NCI-H2196 treated with DMSO at 0.1 percent for 48 hours (cell line): ENCODE measurements at regions not wholly inside any gene's neighbourhood (a gene's known extent, or its start where the extent isn't known, plus 50 kb on each side); places are given as distances from the start of the nearest gene placed in this dataset.

Experiments used
- DNase-seq: peaks from one replicate; lab custom pipeline; 2025; ENCODE audit not compliant: unreplicated experiment; lab: John Stamatoyannopoulos, UW

DNA sequence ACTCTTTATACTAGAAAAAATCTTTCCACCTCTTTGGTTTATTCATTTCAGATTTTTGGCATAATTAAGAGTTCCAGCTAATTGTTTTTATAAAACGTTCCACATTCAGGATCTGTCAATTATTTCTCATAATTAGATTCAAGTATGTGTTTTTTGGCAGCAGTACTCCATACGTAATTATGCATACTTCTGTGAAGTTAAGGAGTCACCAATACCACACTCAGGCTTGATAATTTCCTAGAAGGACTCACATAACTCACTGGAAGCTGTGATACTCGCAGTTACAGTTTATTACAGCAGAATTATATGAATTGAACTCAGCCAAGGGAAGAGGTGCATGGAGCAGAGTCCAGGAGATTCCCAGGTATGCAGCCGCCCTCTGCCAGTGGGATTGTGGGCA is 290.5 kb upstream of the AKR1E2 start:
- no peak for DNase-seq

DNA sequence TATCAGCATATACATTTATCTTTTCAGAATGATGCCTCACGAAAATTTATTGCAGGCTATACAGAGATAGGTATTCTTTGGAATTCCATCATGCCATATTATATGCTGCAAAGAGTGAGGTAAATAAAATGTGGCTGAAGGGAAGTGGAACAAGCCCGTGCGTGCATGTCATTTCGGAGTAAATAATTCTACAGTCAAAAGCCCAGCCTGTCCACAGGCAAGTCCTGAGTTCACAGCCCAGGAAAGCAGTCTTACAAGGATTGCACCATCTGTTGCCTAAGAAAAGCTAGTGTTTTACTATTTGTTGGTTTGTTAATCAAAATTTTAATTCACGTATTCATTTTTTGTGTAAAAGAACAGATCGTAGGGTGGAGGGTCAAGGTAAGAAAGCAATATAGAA is 292.4 kb upstream of the AKR1E2 start:
- DNase-seq = no peak

DNA sequence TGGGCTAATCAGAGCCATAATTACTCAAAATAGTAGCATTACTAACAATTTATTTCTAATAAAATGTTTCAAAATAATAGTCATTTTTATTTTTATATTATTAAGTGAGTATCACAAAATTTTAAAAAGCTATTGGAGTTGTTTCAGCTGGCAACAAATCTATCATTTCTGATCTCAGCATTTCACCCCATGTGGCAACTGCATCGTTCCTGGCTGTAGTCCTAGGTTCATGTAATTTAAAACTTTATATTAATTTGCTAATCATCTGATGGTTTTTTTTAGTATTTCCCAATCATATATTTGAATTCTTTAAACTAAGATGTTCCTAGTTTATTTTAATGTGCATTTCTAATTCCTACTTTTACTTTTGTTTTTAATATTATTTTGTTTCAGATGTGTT is 293.0 kb upstream of the AKR1E2 start:
- no peak for DNase-seq

DNA sequence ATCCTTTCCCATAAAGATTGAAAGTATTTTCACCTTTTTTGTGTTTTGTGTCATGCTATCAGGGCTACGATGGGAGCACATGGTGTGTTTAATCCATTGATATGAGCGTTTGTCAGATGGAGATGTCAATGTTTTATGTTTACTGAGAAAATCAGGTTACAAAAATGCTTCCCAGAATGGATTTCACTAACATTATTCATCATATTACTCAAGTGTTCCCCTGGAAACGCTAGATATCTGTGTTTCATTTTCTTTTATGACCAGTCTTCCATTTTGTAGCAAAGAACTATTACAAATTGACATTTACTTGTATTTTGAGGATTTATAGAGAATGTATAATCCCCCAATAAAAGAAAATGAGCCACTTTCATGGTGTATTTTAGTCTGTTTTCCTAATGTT is 293.5 kb upstream of the AKR1E2 start:
- no peak for DNase-seq

DNA sequence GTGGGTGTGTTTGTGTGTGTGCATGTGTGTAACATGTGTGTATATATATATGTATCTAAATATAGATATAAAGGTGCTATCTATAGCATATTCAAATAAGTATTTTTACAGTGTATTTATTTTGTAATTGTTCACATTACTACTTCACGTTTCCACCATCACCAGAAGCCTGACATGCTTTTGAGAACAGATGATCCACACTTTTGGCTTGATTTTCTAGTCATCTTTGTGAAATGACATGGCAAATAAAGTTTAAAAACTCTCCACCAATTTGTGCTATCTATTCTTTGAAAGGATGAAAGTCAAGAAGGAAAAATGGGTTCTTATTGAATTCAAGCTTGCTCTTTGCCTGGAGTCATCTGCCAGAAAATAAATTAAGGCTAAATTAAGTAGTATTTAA is 294.0 kb upstream of the AKR1E2 start:
- DNase-seq = no peak

DNA sequence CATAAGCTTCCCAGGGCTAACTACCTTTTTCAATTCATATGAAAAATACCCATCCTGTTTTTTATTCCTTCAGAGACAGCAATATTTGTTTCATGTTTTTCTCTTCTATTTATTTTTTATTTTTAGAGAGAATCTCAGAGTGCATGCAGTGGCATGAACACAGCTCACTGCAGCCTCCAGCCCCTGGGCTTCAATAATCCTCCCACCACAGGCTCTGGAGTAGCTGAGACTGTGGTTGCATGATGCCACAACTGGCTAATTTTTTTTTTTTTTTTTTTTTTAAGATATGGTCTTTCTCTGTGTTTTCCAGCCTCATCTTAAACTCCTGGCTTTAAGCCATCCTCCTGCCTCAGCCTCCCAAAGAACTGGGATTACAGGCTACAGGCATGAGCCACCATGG is 296.7 kb upstream of the AKR1E2 start:
- no peak for DNase-seq

DNA sequence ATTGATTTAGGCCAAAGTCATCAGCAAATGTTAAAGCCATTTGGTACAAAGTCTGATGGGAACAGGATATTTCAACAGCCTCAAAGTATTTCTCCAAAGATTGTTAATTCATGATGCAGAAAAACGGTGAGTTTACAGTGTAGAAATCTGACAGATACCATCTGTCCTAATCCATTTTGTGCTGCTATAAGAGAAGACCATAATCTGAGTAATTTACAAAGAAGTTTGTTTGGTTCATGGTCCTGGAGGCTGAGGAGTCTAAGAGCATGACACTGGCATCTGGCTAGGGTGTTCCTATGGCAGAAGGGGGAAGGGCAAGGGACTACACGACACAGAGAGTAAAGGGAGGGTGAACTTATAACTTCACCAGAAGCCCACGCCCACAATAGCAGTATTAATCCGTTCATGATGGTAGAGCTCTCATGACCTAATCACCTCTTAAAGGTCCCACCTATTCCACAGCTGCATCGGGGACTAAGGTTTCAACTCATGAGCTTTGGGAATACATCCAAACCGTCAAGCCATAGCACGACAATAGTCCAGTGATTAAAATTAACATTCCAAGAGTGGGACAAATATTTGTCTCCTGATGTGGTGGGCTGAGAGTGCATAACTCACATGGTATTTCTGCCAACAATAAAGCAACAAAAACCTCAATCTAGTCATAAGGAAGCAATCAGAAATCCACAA is 298.6 kb upstream of the AKR1E2 start:
- DNase-seq = no peak

DNA sequence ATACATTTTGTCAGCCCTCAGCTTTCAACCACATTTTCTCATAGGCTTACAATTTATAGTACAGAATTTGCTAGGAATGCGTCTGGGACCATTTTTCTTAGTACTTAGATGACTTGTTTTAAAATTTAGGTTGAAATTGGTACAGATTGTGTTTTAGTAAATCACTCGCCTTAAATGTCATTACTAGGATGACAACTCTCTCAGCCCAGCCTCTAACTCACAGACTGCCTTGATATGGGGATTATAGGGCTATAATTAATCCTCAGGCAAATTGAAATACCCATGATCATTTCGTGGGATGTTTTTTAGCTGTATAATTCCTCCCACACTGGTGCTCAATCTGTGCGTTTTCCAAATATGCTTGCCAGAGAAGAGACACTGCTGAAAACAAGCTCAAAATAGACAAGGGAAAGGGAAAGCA is 299.7 kb upstream of the AKR1E2 start:
- no peak for DNase-seq

DNA sequence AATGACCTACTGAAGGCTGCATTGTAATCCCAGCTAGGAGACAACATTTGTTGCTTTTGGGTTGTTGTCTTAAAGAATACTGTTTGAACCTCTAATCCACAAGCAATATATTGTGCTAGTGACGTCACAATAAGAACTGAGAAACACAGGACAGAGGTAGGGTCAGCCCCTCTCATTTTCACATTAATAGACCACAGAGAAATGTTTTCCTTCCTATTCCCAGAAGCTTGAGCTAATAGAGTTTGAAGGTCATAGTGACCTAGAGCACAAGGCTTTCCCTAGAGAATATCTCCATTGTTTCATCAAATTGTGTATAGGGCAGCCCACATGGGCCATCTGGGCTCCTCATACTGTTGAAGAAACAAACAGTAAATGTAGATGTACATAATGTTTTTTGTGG is 300.9 kb upstream of the AKR1E2 start:
- no peak for DNase-seq

DNA sequence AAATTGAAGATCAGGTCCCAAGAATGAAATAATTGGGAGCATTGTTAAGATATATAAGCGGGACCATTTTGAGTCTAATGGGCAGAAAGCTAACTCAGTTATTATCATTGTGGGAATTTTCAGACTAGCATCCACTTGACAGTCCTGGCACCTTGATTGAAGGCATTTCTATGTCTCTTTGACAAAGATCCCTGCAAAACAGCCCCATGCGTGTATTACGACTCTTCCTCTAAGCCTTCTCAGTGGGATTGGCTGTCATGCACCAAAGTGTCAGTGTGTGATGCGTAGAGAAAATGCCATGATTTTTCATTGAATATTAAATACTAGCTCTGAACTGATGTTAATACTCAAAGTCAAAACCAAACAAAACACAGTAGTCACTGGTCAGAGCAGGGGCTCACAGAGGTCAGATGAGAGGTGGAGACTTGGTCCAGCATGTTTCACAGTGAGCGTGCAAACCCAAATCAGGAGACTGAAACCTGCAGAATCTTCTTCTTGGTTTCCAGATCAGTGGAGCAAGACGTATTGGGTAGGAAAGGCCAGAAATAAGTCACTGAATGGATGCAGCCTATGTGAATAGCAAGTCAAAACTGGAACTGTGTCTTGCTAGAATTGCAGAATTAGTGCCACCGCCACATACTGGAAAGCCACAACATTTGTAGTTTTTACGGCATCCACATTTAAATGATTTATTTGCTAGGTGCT is 303.6 kb upstream of the AKR1E2 start:
- no peak for DNase-seq

DNA sequence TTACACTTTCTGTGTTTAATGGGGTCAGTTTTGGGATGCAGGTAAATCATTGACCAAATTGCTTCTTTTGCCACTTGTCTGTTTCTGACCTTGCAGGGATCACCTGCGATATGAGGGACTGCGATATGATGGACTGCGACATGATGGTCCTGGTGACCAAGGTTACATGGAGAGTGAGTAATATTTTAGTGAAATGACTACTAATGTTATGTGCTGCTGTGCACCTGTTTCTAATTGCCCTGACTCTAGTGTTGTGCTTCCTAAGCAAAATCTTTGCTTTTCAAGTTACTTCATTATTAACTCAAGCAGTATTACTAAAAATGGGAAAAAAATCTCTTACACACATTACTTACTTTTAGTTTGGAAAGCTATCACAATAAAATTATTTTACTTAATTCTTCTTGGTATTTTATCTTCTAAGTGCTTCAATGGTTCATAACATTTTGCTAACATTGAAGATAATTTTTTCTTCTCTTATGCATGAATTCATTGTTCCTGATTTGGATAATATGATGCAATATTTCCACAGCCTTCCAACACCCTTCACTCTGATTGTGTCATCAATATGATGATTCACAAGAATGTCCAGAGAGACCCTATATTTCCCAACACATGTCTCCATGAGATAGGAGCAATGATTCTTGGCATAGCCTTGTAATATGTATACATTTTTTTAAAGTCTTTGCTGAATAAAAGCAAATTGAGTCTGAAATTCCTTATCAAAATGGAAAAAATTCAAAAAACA is 306.2 kb upstream of the AKR1E2 start:
- DNase-seq = no peak

DNA sequence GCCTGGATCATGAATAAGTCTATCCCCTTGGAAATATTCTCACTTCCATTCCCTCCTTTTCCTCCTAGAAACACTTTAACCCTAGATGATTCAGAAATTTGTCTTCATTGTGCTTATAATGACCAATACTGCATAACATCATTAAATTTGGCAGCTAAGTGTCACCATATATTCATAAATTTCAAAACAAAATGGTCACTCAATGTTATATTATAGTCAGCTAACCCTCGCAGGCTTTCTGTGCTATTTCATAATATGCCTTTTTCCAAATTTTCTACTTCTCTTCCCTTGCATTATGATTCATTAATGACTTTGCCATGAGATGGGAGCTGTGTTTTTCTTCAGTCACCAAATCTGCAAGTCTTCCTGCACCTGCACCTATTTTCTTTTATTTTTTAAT is 308.3 kb upstream of the AKR1E2 start:
- DNase-seq = no peak

DNA sequence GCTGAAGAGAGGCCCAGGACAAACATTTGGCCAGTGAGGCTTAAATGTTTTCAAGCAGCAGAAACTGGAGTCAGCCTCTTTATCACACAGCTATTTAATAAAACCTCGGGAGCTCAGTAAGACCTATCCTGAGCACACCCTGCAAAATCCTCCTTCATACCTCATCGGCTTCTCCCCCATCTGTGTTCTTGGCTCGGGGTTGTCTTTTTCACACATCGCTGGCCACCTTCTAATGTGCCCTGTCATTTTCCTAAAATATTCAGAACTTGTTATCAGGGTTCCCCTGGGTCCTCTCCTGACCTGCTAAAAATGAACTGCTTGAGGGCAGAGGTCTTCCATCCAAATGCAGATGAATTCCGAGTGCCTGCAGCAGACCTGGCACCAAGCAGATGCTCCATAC is 310.3 kb upstream of the AKR1E2 start:
- no peak for DNase-seq

DNA sequence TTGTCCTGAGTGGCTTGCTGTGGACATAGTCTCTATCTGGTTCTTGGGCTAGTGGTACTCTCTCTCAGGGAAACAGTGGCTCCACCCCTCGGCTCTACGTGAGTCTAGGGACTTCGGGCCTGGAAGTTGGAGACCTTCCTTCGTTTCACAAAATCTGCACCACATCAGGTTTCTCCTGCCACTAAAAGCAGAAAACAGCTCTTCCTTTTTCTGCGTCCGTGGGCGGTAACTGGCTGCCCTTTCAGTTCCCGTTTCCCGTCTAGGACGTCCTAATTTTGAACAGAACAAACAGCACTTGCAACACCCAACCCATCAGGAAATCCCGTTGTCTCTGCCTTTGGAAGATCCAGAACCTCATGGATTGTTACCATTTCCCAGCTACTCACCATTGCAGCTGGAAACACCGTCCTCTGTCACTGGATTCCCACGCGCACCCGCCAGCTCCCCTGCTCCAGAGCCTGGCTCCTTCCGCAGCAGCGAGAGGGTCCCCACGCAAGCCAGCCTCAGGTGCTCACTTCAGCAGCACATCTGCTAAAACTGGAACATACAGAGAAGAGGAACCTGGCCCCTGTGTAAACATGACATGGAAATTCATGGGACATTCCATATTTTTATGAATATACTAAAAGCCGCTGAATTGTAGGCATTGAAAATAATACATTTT is 311.4 kb upstream of the AKR1E2 start:
- no peak for DNase-seq

DNA sequence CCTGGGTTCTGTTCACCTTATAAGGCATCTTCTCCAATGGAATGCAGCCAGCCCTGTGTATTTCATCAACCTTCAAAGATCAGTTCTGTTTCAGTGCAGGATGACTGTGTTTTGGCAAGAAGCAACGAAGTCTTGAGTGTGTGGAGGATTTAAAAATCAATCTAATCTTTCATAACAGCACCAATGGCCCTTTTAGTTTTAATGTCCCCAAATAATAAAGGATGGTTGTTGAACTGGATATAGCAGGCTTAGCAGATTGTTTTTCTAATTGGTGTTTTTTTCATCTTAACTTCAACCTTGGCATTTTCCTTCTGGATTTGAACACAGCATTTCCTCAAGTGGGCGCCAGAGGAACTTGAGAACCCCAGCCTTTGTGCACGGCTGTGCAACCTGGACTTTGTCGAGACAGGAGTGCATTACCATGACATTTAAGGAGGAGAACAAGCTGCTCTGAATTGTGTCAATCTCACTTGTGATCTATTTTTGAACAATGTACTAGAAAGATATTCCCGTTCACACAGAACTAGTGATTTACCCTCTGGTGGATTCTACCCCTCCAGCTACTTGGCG is 313.3 kb upstream of the AKR1E2 start:
- DNase-seq = no peak

DNA sequence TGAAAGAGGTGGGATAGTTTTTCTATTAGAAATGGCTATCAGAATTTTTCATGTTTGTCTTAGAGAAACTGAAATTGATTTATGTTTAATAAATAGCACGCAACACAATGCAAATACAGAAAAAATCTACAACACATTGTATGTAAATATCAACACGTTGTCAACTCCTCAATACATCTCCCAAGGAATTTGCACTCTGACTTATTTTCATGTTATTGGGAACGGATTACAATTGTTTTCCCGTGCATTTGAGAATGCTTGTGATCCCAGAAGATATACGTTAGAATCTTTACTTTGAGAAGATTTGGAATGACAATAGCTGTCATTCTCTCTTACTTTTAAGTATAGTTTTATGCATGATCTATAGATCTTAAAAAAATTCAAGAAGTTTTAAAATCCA is 313.8 kb upstream of the AKR1E2 start:
- no peak for DNase-seq

DNA sequence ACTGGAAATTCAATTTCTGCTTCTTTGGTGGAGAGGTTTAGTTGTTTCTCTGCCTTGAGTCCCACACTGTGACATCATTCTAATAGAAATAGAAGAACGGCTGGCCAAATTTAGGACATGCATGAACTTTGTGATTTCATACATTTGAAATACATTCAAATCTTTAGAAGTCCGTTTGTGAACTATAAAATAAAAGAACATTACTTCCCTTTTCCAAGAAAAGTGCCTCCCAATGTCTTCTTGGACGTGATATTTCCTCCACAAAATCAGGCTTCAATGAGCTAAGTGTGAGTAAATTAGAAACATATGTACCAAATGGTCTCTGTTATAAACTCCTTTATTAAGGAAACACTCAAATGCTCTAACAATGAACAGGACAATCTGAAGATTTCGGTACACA is 314.5 kb upstream of the AKR1E2 start:
- DNase-seq = no peak

DNA sequence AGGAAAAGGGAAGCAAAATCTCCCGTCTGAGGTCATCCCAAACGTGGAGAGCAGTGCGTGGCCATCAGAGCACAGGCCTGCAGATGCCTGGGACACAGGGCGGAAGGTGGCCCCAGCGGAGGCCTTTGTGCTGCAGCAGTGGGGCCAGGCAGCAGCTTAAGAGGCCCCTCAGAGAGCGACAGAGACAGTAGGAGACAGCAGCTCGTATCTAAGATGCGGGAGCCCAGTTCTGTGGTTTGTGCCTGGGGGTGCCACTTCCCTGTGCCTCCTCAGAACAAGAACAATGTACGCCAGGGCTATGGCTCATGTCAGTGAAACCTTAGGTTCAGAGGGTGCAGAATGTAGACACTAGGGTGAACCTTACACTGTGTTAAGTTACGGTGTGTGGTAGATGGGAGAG is 316.6 kb upstream of the AKR1E2 start:
- no peak for DNase-seq

DNA sequence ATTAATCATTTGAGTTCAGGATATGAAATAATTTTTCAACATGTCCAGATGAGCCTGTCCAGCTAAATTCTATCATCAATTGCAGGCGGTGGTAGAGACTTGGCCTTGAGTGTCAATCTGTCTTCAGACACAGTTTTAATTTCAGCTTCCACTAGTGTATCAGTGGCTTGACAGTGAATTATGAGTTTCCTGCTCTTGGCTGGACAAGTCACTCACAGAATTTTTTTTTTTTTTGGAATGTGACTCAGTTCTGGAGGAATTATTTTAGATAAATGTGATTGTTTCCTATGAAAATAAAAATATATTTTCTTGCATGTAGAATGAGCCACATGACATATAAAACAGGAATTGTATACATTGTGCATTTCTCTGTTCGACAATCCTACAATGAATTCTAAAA is 319.9 kb upstream of the AKR1E2 start:
- no peak for DNase-seq

DNA sequence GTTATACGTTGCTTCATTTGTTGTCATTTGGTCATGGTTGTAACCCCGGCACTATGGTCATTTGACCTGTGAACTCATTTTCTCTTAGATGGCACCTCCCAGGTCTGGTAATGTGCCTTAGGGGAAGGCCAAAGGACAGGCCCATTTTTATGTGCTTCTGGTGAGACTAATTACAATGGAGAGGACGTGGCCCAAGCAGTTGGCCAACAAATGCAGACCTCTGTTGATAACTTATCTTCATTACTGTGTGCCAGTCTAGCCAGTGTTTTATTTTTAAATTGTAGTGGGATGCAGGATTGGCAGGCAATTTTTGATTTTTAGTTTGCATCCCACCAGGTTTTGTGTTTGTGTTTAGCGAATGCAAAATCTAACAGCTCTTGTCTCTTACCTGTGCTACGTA is 321.5 kb upstream of the AKR1E2 start:
- no peak for DNase-seq

DNA sequence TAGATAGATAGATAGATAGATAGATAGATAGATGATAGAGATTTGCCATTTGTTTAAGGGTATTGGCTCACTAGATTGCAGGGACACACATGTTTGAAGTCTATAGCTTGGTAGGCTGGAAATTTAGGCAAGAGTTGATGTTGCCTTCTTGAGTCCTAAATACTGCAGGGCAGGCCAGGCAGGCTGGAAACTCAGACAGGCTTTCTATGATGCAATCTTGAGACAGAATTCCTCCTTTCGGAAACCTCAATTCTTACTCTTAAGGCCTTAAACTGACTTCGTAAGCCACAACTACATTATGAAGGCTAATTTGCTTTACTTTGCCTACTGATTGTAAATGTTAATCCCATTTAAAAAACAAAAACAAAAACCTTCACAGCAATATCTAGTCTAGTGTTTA is 322.9 kb upstream of the AKR1E2 start:
- no peak for DNase-seq
